ENCODE measurements at regions not wholly inside any gene's neighbourhood (a gene's known extent, or its start where the extent isn't known, plus 50 kb on each side); places are given as distances from the start of the nearest gene placed in this dataset.

DNA sequence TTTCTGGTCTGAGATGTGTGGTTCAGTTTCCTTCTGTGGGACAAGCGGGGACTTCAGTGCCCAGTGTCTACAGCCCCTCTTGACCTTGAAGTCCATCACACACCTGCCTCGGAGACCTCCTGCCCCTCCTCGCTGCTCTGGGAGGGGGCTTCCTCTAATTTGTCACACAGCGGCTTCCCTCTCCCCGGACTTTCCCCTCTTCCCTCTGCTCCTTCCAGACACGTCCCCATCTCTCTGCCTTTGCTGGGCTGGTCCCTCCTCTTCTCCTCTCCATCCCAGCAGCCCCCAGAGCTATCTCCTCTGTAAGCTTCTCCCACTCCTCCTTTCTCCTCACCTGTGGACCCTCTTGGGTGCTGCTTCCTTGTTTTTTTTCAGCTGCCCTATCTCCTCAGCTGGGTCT lies 122.2 kb upstream of the SORCS3 start:
- Histone ChIP-seq H3K79me2 (ENCODE audit: insufficient read depth, low read length) (no peaks in the 10 kb centered on the region), H3K4me1 (ENCODE audit: insufficient read depth, low read length) (no peaks in the 10 kb centered on the region), H2AFZ (ENCODE audit: low read length) (no peak overlapping the region), H3K4me3 (replicated peaks in 1 of 3; ENCODE audit: insufficient read depth in 1 of 3, low read depth in 2 of 3, low read length in 3 of 3) (no peak overlapping the region), H4K20me1 (ENCODE audit: insufficient read depth, low read length) (no peaks in the 10 kb centered on the region), H3K36me3 (replicated peaks in 1 of 2; ENCODE audit: control insufficient read depth in 1 of 2, insufficient read depth in 2 of 2, low read length in 2 of 2) (no peaks in the 10 kb centered on the region), H3K9me3 (ENCODE audit: low read length) (no peaks in the 10 kb centered on the region), H3K9ac (ENCODE audit: insufficient read depth, low read depth, low read length) (no peak overlapping the region), H3K27ac (ENCODE audit: extremely low read length, insufficient read depth, low read length) (no peak overlapping the region), H3K4me2 (ENCODE audit: low read depth, low read length) (no peak overlapping the region), H3K27me3 (ENCODE audit: control insufficient read depth in 1 of 2, insufficient read depth in 2 of 2, low read length in 2 of 2) (no peaks in the 10 kb centered on the region; a peak in 2 of 5 replicates)
- FAIRE-seq (no peak), ATAC-seq (no peak), DNase-seq (ENCODE audit: low spot score) (no peak)
- intact Hi-C loops (cut with micrococcal nuclease; ENCODE audit: unreplicated experiment) (no loop called here), in situ Hi-C loops (cut with HindIII; ENCODE audit: extremely low pct_ligation_motif_present, low pct_unique_long_range_greater_than_20kb) (no loop called here)
- BruUV-seq (replicated peaks): no TSS peak
- no peak for TF ChIP-seq ZBTB37 (CRISPR knock-in tag; IDR thresholded peaks at IDR 0.05)
- no peak for TF ChIP-seq CREB1 (IDR thresholded peaks at IDR 0.05)
- no peak for TF ChIP-seq CREB1 (CRISPR knock-in tag; IDR thresholded peaks at IDR 0.05)
- TF ChIP-seq ZNF543 (CRISPR knock-in tag; IDR thresholded peaks at IDR 0.05): no peak
- no peak for TF ChIP-seq PAF1 (CRISPR knock-in tag; IDR thresholded peaks at IDR 0.05)
- TF ChIP-seq HNRNPUL1 (IDR thresholded peaks at IDR 0.05; ENCODE audit: low read depth, low read length): no peak
- TF ChIP-seq, protein P1, sequence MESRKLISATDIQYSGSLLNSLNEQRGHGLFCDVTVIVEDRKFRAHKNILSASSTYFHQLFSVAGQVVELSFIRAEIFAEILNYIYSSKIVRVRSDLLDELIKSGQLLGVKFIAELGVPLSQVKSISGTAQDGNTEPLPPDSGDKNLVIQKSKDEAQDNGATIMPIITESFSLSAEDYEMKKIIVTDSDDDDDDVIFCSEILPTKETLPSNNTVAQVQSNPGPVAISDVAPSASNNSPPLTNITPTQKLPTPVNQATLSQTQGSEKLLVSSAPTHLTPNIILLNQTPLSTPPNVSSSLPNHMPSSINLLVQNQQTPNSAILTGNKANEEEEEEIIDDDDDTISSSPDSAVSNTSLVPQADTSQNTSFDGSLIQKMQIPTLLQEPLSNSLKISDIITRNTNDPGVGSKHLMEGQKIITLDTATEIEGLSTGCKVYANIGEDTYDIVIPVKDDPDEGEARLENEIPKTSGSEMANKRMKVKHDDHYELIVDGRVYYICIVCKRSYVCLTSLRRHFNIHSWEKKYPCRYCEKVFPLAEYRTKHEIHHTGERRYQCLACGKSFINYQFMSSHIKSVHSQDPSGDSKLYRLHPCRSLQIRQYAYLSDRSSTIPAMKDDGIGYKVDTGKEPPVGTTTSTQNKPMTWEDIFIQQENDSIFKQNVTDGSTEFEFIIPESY (CRISPR knock-in tag; IDR thresholded peaks at IDR 0.05): no peak
- no peak for TF ChIP-seq POLR2G (IDR thresholded peaks at IDR 0.05; ENCODE audit: low read depth, low read length)
- POLR2A ChIA-PET: no interaction called here
- 4% methylated on average over 6 of the region's 6 CpGs for WGBS (ENCODE audit: low lambda C conversion rate)
- CTCF ChIA-PET (ENCODE audit: low intra/inter-chr PET ratio, low total read pairs): no interaction called here
